GM19328 (cell line): ENCODE measurements at regions not wholly inside any gene's neighbourhood (a gene's known extent, or its start where the extent isn't known, plus 50 kb on each side); places are given as distances from the start of the nearest gene placed in this dataset.

Experiments
- ATAC-seq: cut with Tn5 transposase; IDR thresholded peaks from one replicate; pipeline ENCODE4 v1.9.1; 2021; ENCODE audit warnings: mild to moderate bottlenecking, moderate library complexity; ENCODE audit not compliant: unreplicated experiment

DNA sequence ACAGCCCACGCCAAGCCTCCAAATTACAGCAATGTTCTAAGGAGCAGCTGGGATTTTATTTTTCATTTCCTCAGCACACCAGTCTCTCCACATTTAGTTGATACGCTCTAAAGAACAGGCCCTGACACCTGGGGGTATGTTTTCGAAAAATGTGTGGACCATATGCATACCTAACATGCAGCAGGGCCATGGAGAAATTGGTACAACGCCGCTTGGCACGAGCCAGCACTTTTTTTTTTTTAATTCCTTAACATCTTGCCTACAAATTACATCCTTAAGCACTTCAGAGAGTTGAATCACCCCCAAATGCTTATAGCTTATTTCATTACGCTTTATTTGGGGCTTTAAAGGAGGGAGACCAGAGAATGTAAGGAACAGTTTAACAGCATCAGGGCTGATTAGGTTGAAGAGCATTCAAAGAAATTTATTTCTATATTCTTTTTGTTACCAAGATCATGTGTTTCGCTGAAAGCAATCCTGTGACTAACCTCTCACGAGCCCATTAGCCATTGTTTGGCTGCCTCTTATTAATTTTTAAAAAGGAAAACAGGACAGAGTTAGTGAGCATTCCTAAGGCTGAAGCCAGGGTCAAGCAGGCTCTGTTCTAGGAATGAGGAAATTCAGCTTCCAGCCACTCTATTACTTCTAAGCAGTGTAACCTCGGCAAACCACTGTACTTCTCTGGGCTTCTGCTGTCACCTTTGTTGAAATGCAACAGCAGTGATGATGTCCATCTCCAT, 173.8 kb downstream of the ACTL7B start:
- ATAC-seq, result no peak

DNA sequence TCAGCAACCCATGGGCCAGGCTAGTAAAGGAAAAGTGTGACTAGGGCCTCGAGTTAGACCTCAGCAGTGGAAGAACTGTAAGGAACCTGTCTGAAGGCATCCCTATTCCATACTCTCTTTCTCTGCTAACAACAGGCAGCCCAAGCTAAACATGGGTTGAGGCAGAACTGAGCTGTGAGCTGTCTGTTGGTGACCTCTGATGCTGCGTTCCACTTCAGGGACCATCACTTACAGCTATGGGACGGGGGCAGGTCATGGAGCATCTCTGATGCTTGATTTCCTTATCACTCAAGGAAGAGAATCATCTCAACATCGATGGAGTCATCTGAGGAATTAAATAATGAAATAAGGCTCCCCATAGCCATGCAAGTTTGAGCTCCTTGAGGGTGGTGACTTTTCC, 174.8 kb downstream of the ACTL7B start:
- ATAC-seq, result no peak

DNA sequence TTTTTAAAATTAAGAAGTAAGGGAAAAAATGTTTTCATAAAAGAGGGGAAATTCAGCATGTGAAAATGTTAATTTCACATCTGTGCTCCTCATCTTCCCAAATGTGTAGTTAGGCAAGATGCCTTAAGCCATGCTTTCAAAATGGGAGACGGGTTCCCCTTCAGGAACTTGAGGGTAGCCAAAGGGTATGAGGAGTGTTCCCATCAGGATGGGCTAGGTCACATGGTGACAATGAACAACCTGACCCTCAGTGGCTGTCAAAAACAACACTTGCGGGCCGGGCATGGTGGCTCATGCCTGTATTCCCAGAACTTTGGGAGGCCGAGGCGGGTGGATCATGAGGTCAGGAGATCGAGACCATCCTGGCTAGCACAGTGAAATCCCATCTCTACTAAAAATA, 178.0 kb downstream of the ACTL7B start:
- ATAC-seq, result no peak

DNA sequence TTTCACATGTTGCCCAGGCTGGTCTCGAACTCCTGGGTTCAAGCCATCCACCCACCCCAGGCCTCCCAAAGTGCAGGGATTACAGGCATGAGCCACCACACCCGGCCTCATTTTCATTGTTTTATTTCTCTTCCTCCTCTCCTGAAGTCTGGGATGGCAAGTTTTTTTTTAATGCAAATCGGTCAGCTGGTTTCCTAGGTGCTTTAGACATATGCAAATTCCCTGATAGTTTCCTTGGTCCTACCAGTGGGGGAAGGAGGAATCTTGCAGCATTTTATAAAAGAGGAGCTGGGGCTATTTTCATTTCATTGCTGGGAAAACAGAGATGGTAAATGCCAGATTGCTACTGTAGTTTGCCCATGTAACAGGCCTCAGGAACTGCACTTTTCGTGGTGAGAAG, 179.4 kb downstream of the ACTL7B start:
- ATAC-seq, result no peak

DNA sequence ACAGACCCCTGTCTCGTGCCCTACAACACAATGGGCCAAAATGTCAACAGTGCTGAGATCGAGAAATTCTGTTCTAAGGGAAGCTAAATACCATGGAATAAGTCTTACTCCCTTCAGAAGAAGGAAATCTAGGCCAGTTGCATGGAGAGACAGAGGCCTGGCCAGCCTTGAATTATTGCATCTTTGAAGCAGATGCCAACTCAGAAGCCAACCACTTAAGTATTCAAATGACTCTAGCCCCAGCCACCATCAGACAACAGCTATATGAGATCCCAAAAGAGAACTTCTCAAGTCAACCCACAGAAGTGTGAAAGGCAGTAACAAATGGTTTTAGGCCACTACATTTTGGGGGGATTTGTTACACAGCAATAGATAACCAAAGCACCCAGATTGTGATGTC, 180.1 kb downstream of the ACTL7B start:
- ATAC-seq, result no peak

DNA sequence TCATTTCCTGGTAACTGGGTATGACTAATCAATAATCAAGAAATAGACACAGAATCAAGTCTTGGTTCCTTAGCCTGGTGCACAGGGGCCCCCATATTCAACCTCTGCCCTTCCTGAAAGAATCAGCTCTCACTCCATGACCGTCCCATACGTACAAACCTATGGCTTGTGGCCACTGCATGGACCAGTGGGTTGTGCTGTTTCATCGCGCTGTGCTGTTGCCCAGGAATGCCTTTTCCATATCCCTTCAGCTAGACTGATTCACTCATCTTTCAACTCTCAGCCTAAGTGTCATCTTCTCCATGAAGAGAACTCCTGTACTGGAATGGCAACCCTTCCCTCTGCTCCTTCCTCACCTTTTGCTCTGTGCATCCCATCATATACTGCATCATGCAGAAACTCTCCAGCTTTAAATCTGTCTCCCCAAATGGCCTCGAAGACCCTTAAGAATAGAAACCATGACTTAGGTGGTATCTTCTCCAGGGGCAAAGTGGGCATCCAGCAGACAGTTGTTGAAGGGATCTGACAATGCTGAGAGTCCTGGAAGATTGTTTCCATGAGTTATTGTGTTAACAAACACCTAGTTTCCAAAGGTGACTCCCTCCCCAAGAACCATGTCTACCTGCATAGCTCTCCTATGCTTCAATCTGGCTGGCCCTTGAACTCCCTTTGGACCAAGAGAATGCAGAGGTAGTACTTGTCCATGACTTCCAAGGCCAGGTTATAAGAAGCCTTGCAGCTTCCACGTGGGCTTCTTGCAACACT, 180.8 kb downstream of the ACTL7B start:
- ATAC-seq, result no peak

DNA sequence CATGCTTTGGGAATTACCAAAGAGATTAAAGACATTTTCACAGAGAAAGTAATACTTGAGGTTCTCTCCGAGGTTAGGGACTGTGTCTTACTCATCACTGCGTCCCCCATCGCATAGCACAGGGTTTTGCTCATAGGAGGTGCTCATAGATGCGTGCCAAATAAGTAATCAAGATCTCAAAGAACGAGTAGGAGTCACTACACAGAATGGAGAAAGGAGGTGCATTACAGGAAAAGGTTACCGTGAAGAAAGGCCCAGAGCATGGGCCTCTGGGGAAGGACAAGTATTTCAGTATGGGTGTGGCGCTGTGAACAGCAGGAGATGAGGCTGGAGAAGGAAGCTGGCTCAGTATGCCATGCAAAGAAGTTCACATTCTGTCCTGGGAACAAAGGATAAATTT, 182.4 kb downstream of the ACTL7B start:
- no peak for ATAC-seq

DNA sequence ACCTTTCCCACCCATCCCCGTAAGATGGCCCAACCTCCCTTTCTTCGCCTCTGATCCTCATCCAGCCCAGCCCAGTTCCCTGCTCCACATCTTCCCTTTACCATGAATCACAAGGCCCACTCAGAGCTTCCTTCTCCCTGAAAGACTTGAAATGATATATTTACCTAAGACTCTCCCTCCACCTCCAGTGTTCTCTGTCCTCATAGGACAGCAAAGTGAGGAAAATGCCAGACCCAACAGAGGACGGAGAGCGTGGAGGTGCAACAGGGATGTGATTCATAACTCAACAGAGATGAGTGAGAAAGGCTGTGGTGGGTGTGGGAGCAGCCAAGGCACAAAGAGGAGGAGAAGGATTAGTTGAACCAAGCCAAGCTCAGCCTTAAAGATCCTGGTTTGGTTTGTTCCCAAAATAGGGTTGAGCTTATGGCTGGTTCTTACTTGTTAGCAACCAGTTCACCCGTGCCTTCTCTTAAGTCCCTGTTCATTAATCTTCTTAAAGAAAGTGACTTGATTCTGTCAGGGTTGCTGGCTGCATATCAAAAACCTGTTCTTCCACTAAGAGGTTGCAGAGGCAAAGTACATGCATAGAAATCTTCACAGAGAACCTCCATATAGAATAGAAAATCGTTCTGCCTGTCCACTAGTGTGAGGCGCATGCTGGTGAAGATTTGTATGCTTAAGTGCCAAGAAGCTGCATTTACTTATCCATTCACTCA, 183.2 kb downstream of the ACTL7B start:
- ATAC-seq, result no peak

DNA sequence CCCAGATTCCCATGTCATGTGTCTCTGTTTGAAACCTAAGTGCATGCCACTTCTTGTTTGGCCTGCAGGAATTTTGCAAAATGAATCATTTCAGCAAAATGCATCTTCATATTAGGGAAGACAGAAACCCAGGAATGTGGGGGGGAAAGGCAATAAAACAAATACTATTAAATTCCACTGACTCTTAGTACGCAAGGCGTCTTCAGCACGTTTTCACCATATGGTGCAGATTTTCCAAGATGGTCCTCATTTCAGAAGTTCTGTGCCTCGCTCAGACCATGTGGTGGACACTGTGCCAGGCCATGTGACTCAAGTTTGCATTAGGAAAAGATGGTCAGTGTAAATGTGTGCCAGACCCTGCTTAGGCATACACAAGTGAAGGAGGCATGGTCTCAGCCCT, 184.0 kb downstream of the ACTL7B start:
- ATAC-seq, result no peak

DNA sequence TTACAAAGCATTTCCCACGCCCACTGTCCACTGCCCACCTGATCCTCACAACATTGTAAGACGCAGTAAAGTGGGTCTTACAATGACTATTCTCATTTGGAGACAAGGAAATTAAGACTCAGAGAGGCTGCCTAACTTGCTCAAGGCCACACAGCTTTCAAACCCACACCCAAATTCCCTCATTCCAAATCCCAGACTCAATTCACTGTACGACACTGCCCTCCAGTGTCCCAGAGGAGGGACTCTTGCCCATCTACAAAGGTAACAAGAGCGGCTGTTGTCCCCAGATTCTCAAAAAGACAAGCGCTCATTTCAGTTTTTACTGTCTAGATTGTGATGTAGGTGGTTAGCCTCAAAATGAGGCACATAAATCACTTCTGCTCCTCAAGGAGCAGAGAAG, 184.6 kb downstream of the ACTL7B start:
- no peak for ATAC-seq

DNA sequence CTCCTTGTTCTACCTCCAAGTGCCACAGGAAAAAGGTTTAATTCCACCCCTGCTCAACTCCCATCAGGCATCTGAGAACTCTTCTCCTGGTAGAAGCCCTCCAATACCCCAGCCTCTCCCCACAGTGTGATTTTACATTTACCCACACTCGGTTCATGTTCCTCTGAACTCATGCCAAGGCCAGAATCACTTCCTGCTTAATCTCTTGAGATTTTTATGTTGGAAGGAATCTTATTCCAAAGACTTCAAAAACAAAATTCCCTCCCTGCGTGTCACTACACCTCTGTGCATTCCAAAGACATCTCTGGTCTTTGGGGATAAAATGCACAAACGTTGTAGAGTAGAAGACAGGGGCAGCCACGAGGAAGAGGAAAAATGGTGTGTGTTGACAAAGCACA, 186.8 kb downstream of the ACTL7B start:
- no peak for ATAC-seq

DNA sequence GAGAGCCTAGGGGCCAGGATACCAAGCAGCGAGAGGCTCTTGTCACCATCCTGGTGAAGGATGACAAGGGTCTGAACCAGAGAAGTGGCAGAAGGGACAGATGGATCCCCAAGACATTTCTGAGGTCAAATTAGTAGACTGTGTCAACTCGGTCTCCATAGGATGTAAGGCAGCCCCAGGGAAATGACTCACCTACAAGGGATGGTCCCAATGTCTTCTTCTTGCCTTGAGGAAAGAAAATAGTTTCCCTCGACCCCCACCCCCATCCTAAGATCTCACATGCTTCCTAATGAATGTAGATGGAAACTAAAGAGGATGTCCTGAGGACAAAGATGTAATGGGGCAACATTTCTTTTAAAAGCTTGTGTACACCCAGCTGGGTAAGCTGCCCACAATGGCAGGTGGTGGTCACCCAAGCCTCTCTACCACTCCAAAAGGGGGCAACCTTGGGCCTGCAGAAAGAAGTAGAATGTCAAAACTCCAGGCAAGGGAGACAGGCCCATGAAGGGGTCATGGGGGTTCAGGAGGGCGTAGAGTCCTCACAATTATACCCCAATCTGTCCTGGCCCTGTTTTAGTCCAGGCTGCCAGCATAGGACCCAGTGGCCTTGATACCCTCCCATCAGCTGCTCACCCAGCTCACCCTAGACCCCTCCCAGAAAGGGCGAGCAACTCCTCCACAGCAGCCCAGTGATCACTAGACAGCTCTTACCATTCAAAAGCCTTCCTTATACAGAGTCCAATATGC, 187.4 kb downstream of the ACTL7B start:
- ATAC-seq, result no peak

DNA sequence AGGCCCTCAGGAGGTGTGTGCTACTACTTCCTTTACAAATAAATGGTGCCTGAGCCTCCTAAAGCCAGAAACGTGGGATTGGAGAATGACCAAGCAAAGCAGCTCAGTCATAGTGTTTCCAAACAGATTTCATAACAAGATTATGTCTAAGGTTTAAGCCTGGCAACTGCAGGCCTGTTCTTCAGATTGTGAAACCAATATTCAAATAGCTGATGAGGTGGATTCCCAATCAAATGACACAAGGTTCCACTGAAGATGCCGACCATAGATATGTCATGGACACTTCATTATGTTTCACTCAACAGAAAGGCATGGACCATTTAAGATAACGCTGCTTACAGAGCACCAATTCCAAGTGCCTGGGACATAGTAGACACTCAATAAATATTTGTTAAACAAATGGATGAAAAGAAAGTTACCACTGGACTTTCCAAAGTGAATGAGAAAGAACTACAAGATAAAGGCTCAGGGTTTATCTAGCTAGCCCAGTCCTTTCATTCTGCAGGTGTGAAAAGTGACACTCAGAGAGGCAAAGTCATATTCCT, 189.5 kb downstream of the ACTL7B start:
- ATAC-seq, result no peak

DNA sequence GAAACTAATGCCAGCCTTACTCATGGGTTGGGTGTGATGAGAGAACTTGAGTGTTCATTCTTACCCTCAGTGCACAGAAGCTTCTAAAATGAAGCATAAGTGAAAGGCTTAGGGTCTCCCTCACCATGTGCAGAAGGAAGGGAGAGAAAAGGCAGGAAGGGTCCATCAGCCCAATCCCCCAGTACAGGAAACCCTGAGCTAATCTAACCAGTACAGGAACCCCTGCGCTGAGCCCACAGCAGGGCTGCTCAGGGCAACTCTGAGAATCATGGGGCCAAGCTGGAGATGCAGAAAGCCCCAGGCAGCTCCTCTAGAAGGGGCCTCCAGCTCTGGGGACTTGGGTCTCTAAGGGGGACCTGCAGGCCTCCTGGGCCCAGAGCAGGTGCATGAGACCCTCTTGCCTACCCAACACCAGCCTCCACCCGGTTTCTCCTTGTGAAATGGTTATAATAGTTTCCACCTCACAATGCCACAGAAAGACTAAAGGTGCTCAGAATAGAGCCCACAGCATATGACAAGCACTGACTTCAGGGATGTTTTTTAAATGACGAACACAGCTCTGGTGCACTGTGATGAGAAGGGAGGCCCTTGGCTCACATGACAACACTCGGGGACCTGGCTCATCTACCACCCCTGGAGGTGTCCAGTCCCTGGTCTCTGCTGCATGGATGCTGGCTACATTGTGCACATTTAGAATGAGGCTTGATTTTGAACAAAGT, 190.1 kb downstream of the ACTL7B start:
- ATAC-seq, result no peak

DNA sequence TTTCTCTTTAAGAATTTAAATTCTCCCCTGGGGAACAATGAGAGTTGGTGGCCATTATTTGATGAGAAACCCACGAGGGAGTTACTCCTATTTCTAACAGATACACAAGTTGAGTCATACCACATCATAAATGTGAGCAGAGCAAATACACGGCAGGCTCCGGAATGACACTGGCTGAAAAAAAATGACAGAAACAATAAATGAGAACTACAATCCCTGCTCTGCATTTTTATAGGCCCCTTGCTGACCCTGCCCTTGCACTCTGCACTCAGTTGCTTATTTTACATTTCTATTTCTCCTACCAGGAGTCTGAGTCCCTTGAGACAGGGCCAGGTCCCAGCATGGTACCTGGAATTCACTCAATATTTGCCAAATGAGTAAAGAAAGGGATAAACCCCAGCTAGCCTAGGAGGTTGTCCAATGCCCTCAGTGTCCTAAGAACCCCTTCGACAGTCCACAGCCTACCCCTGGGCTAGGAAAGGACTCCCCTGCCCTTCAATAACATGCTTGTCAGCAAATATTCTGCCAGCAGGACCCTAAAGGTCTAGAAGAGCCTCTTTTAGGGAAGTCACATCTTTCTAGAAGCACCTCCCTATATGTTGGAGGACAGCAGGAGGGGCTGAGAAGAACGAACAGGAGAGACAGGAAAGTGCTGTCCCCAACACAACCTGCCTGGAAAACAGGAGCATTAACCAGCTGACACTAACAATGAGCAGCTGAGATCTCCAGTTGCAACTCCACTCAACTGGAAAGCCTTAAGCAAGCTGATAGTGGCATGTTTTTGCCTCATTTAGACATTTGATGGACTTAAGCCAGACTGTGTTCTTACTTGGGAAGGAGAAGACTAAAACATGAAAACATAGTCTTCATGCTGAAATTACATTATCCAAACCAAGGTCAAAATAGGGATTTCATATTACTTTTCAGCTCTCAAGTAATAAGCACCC, 191.2 kb downstream of the ACTL7B start:
- no peak for ATAC-seq

DNA sequence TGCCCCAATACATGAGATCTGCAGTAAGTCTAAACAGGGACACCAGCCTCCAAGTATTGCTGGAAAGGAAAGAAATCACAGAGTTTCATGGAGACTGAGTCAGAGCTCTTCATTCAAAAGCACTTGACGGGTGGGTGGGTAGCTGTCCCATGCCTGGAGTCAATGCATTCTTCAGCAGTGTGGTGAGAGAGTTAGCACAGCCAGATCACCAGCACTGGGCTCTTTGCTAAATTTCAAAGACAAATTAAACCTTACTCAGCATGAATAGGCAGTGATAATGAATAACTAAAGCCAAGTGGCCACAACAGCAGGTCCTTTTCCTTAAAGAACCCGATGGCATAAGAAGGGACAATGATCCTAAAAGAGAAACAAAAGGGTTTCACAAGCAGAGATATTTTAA, 192.4 kb downstream of the ACTL7B start:
- no peak for ATAC-seq

DNA sequence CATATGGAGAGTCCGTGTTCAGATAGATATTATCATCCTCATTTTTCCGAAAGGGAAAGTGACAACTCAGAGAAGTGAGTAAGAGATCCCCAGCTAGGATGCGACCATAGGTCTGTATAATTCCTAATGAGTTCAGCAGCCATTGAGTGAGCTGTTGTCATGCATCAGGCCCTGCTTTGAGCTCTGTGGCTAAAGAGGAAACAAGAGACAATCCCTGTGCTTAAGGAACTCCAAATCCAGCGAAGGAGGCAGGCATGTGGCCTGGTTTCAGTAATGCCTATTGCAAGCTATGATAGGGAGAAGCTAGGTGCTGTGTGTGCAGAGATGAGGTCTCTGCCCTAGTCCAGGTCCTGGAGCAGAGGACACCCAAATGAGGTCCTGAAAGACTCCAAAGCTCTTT, 192.8 kb downstream of the ACTL7B start:
- ATAC-seq, result no peak

DNA sequence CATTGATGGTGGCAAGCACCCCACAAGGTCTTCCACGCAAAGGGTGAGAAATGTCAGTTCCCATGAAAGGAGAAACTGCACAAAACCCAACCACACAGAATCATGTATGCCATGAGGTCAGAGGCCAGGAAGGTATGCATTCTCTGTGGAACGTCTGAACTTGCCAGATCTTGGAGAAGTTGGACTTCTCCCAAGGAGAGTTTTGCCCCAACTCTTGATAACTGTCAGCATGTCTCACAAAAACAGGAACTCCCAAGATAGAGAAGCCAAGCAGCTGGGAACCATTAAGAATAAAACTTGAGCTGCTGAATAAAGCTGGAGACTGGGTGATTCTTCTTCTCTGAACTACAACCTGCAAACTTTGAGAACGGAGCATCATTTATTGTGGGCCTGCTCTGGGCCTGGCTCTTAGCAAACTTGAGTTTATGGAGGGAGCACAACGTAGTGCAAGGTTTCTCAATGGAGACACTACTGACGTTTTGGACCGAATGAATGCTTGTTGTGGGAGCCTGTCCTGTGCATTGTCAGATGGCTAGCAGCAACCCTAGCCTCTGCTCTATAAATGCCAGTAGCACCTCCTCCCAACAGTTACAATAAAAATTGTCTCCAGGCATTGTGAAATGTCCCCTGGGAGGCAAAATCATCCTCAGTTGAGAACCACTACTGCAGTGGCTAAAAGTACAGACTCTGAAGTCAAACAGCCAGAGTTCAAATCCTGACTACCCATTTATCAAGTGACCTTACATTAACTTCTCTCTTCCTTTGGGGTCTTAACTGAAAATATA, 193.5 kb downstream of the ACTL7B start:
- ATAC-seq, result no peak
